ENCODE measurements at regions not wholly inside any gene's neighbourhood (a gene's known extent, or its start where the extent isn't known, plus 50 kb on each side); places are given as distances from the start of the nearest gene placed in this dataset.

DNA sequence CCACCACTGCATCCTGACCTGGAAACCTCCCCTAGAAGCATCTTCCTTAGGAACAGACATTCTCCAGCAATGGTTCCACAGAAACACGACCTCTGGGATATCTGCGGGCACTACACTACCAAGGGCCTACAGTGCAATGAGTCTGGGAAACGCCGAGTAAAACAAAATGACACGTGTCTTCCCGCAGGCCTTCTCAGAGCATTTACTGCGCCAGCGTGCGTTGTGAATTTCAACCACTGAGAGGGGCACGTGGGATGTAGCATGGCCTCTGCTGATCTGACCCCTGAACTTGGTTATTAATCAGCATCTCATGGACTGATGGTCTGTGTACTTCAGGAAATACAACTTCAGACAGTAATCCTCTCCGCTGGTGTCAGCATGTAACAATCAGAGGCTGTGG lies 173.0 kb downstream of the C16orf95 start:
- Histone ChIP-seq H3K79me2 (ENCODE audit: insufficient read depth, low read depth, low read length) (no peaks in the 10 kb centered on the region), H2AFZ (ENCODE audit: low read length) (no peak overlapping the region), H3K4me1 (ENCODE audit: insufficient read depth, low read length, poor library complexity, severe bottlenecking) (no peaks in the 10 kb centered on the region), H3K4me2 (ENCODE audit: low read length) (no peak overlapping the region), H3K9me2 (ENCODE audit: insufficient read depth, low read length) (no peaks in the 10 kb centered on the region), H4K20me1 (ENCODE audit: insufficient read depth, low read length) (no peaks in the 10 kb centered on the region), H3K4me3 (ENCODE audit: low read depth, low read length, poor library complexity, severe bottlenecking) (no peak overlapping the region), H3K27ac (ENCODE audit: low read depth, low read length, poor library complexity, severe bottlenecking) (no peak overlapping the region), H3K9me3 (ENCODE audit: low read length) (no peaks in the 10 kb centered on the region), H3K36me3 (ENCODE audit: insufficient read depth, low read length) (no peaks in the 10 kb centered on the region)
- BruUV-seq (replicated peaks), result no TSS peak
- ChIA-PET CTCF (ENCODE audit: unreplicated experiment) (no interaction called here), POLR2A (no interaction called here)
- TF ChIP-seq EZH2phosphoT487 (IDR thresholded peaks at IDR 0.05; ENCODE audit: borderline replicate concordance, low read depth, low read length) (no peak), CTCF (conservative IDR thresholded peaks at IDR 0.05; ENCODE audit: low read length) (no peak)
- DNase-seq (ENCODE audit: low spot score), result no peak
- intact Hi-C loops (cut with micrococcal nuclease; ENCODE audit: unreplicated experiment), result no loop called here

DNA sequence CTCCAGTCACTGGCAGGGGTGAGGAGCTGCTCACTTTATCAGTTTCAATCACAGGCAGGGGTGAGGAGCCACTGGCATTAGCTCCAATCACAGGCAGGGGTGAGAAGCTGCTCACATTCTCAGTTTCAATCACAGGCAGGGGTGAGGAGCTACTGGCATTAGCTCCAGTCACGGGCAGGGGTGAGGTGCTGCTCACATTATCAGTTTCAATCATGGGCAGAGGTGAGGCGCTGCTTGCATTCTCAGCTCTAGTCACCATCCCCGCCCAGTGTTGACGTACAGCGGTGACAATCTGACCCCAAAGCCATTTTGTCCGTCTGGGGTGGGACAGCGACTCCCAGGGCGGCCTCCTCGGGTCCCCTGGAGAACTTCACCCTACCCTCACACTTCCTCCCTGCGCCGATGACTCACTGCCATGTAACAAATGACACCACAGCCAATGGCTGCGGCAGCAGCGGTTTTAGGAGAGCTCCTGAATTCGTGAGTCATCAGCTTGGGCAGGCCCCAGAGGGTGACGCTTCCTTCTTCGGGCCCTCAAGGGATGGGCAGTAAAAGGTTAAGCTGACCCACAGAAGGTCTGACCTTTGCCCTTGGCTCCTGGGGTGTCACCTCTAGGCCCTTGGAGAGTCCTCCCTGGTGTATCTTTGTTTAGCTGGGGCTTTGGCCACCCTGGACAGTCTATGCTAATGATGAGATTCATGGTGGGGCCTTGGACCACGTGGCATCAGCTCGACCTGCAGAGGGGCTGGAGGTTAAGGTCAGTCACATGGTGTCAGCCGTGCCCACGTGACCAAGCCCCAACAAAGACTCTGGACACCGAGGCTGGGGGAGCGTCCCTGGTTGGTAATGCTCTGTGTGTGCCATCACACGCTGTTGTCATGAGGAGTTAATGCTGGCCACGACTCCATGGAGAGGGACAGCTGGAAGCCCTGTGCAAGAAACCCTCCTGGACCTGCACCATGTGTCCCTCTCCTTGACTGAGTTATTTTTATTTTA lies 171.7 kb downstream of the C16orf95 start:
- Histone ChIP-seq H3K27ac (ENCODE audit: low read depth, low read length, poor library complexity, severe bottlenecking) (no peak overlapping the region), H3K4me2 (ENCODE audit: low read length) (no peak overlapping the region), H3K4me3 (ENCODE audit: low read depth, low read length, poor library complexity, severe bottlenecking) (no peak overlapping the region), H3K79me2 (ENCODE audit: insufficient read depth, low read depth, low read length) (no peaks in the 10 kb centered on the region), H3K9me3 (ENCODE audit: low read length) (no peaks in the 10 kb centered on the region), H4K20me1 (ENCODE audit: insufficient read depth, low read length) (no peaks in the 10 kb centered on the region), H3K4me1 (ENCODE audit: insufficient read depth, low read length, poor library complexity, severe bottlenecking) (no peaks in the 10 kb centered on the region), H3K9me2 (ENCODE audit: insufficient read depth, low read length) (no peaks in the 10 kb centered on the region), H3K36me3 (ENCODE audit: insufficient read depth, low read length) (no peaks in the 10 kb centered on the region), H2AFZ (ENCODE audit: low read length) (no peak overlapping the region)
- intact Hi-C loops (cut with micrococcal nuclease; ENCODE audit: unreplicated experiment), result no loop called here
- DNase-seq (ENCODE audit: low spot score), result no peak
- CTCF ChIA-PET (ENCODE audit: unreplicated experiment), result no interaction called here
- no peak for TF ChIP-seq CTCF (conservative IDR thresholded peaks at IDR 0.05; ENCODE audit: low read length)
- TF ChIP-seq EZH2phosphoT487 (IDR thresholded peaks at IDR 0.05; ENCODE audit: borderline replicate concordance, low read depth, low read length), result no peak
- no TSS peak for BruUV-seq (replicated peaks)
- POLR2A ChIA-PET, result no interaction called here

GRCh38 chr16:87146676-87147075 lies 170.5 kb downstream of the C16orf95 start:
- intact Hi-C loops (cut with micrococcal nuclease; ENCODE audit: unreplicated experiment), result no loop called here
- DNase-seq (ENCODE audit: low spot score), result no peak
- Histone ChIP-seq H3K36me3 (ENCODE audit: insufficient read depth, low read length) (no peaks in the 10 kb centered on the region), H3K4me2 (ENCODE audit: low read length) (no peak overlapping the region), H3K9me3 (ENCODE audit: low read length) (no peaks in the 10 kb centered on the region), H3K27ac (ENCODE audit: low read depth, low read length, poor library complexity, severe bottlenecking) (no peak overlapping the region), H3K4me1 (ENCODE audit: insufficient read depth, low read length, poor library complexity, severe bottlenecking) (no peaks in the 10 kb centered on the region), H3K9me2 (ENCODE audit: insufficient read depth, low read length) (no peaks in the 10 kb centered on the region), H3K79me2 (ENCODE audit: insufficient read depth, low read depth, low read length) (no peaks in the 10 kb centered on the region), H3K4me3 (ENCODE audit: low read depth, low read length, poor library complexity, severe bottlenecking) (no peak overlapping the region), H2AFZ (ENCODE audit: low read length) (no peak overlapping the region), H4K20me1 (ENCODE audit: insufficient read depth, low read length) (no peaks in the 10 kb centered on the region)
- CTCF ChIA-PET (ENCODE audit: unreplicated experiment), result no interaction called here
- TF ChIP-seq CTCF (conservative IDR thresholded peaks at IDR 0.05; ENCODE audit: low read length) (no peak), EZH2phosphoT487 (IDR thresholded peaks at IDR 0.05; ENCODE audit: borderline replicate concordance, low read depth, low read length) (no peak)
- POLR2A ChIA-PET, result no interaction called here
- BruUV-seq (replicated peaks), result no TSS peak

All from OCI-LY7 (cell line).